Astrocyte (in vitro differentiated cells and primary cell): ENCODE measurements at regions not wholly inside any gene's neighbourhood (a gene's known extent, or its start where the extent isn't known, plus 50 kb on each side); places are given as distances from the start of the nearest gene placed in this dataset.

Experiments used
- DNase-seq: peaks from one replicate; pipeline ENCODE4 v3.0.0-alpha.2; 2010; ENCODE audit warnings: low read depth
- FAIRE-seq: peaks from 2 replicates; lab custom pipeline; 2011; peaks lifted over from hg19 to GRCh38; lab: Jason Lieb, UNC
- H2AFZ ChIP-seq: 2 replicates; pipeline ENCODE4 v1.6.0; 2012; ENCODE audit warnings: low read depth, low read length, inconsistent platforms
- H3K27ac ChIP-seq: 2 replicates; pipeline ENCODE4 v1.5.1; 2011; ENCODE audit warnings: low read depth, low read length, inconsistent platforms
- H3K27me3 ChIP-seq: 2 replicates; pipeline ENCODE4 v1.6.0; 2011; ENCODE audit warnings: low read length, inconsistent platforms; ENCODE audit not compliant: insufficient read depth
- H3K36me3 ChIP-seq: 2 replicates; pipeline ENCODE4 v1.5.1; 2011; ENCODE audit warnings: low read length, inconsistent platforms; ENCODE audit not compliant: insufficient read depth
- H3K4me1 ChIP-seq: 2 replicates; pipeline ENCODE4 v1.5.1; 2011; ENCODE audit warnings: low read length, inconsistent platforms; ENCODE audit not compliant: insufficient read depth
- H3K4me2 ChIP-seq: 2 replicates; pipeline ENCODE4 v1.6.0; 2012; ENCODE audit warnings: low read length, inconsistent platforms
- H3K4me3 ChIP-seq: 2 replicates; pipeline ENCODE4 v1.5.1; 2011; ENCODE audit warnings: low read depth, mild to moderate bottlenecking, low read length, inconsistent platforms; ENCODE audit not compliant: insufficient read depth
- H3K79me2 ChIP-seq: 2 replicates; pipeline ENCODE4 v1.6.0; 2012; ENCODE audit warnings: mild to moderate bottlenecking, low read length, inconsistent platforms; ENCODE audit not compliant: insufficient read depth
- H3K9ac ChIP-seq: 2 replicates; pipeline ENCODE4 v1.6.0; 2012; ENCODE audit warnings: mild to moderate bottlenecking, low read length, inconsistent platforms
- H3K9me3 ChIP-seq: 2 replicates; pipeline ENCODE4 v1.5.1; 2012; ENCODE audit warnings: low read depth, mild to moderate bottlenecking, low read length, inconsistent platforms; ENCODE audit not compliant: insufficient read depth
- H4K20me1 ChIP-seq: 2 replicates; pipeline ENCODE4 v1.6.0; 2012; ENCODE audit warnings: low read length, inconsistent platforms; ENCODE audit not compliant: insufficient read depth
- H3K27ac Mint-ChIP-seq: one replicate; pipeline ENCODE4 v1.8.0; 2021; ENCODE audit warnings: mild to moderate bottlenecking, mixed read lengths; ENCODE audit not compliant: unreplicated experiment
- H3K27me3 Mint-ChIP-seq: one replicate; pipeline ENCODE4 v1.8.0; 2021; ENCODE audit warnings: low read depth, mixed read lengths; ENCODE audit not compliant: unreplicated experiment
- H3K36me3 Mint-ChIP-seq: one replicate; pipeline ENCODE4 v1.8.0; 2021; ENCODE audit warnings: low read depth, mixed read lengths; ENCODE audit not compliant: unreplicated experiment
- H3K4me1 Mint-ChIP-seq: one replicate; pipeline ENCODE4 v1.8.0; 2021; ENCODE audit warnings: low read depth, mixed read lengths; ENCODE audit not compliant: unreplicated experiment
- H3K4me3 Mint-ChIP-seq: one replicate; pipeline ENCODE4 v1.8.0; 2021; ENCODE audit warnings: mild to moderate bottlenecking, moderate library complexity, mixed read lengths; ENCODE audit not compliant: unreplicated experiment
- H3K9me3 Mint-ChIP-seq: one replicate; pipeline ENCODE4 v1.8.0; 2021; ENCODE audit warnings: mild to moderate bottlenecking, mixed read lengths; ENCODE audit not compliant: unreplicated experiment
- CTCF ChIP-seq: IDR thresholded peaks from 2 replicates; pipeline ENCODE4 v1.5.1; 2011; ENCODE audit warnings: low read depth, mild to moderate bottlenecking, inconsistent platforms, low read length, moderate library complexity; ENCODE audit not compliant: insufficient read depth
- EZH2 ChIP-seq: IDR thresholded peaks from 2 replicates; pipeline ENCODE4 v1.6.1; 2012; ENCODE audit warnings: mild to moderate bottlenecking, low read length, inconsistent platforms; ENCODE audit not compliant: insufficient read depth

DNA sequence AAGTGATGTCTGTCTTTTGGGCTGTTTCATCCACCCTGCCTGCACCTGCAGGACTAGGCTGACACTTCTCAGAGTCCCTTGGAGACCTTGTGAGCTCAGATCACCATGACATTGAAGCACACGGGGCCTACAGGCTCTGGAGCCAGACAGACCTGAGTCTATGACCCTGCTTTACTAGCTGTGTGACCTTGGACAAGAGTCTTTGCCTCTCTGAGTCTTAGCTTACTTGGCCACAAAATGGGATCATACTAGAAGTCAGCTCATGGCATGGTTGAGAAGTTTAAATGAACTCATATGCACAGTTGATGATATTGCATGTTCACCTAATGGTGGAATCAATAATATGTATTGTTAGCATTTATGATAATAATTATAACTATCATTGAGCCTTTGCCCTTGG lies 102.9 kb upstream of the SMAD3 start:
- Mint-ChIP-seq H3K36me3 (no peaks in the 10 kb centered on the region), H3K27ac (no peak overlapping the region), H3K4me3 (no peak overlapping the region), H3K4me1 (no peaks in the 10 kb centered on the region), H3K9me3 (no peaks in the 10 kb centered on the region), H3K27me3 (peaks cover 57% of the 10 kb centered on the region)
- DNase-seq (no peak), FAIRE-seq (no peak)
- H3K36me3 ChIP-seq: no peaks in the 10 kb centered on the region
- H3K4me2 ChIP-seq: no peak overlapping the region
- no peak overlapping the region for H3K27ac ChIP-seq
- H3K4me1 ChIP-seq: no peaks in the 10 kb centered on the region
- H3K9ac ChIP-seq: no peak overlapping the region
- no peaks in the 10 kb centered on the region for H3K79me2 ChIP-seq
- no peaks in the 10 kb centered on the region for H3K27me3 ChIP-seq
- no peak for TF ChIP-seq EZH2
- TF ChIP-seq CTCF: no peak
- H3K4me3 ChIP-seq: no peak overlapping the region
- no peaks in the 10 kb centered on the region for H4K20me1 ChIP-seq
- no peak overlapping the region for H2AFZ ChIP-seq
- no peaks in the 10 kb centered on the region for H3K9me3 ChIP-seq

DNA sequence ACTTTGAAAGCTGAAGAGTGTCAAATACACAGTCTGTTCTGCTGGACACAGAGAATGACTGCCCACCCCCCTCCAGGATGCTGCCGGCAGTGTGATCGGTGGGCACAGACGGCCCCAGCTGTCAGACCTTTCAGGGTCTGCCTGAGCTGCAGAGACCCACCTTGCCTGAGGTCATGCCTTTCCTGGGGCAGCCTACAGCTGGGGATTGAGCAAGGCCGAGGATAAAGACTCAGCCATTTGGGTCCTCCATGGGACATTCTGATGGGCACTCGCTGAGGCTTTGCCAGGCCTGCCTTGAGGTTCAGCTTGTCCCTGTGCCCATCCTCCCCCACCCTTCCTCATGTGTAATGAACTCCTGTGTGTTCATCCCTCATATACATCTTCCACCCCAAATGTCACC lies 102.3 kb upstream of the SMAD3 start:
- Histone ChIP-seq H3K9me3 (no peaks in the 10 kb centered on the region), H2AFZ (no peak overlapping the region), H3K4me3 (no peak overlapping the region), H3K9ac (no peak overlapping the region), H3K27me3 (no peaks in the 10 kb centered on the region), H4K20me1 (no peaks in the 10 kb centered on the region), H3K79me2 (no peaks in the 10 kb centered on the region), H3K4me2 (no peak overlapping the region), H3K27ac (no peak overlapping the region), H3K36me3 (no peaks in the 10 kb centered on the region), H3K4me1 (no peaks in the 10 kb centered on the region)
- peaks cover 59% of the 10 kb centered on the region for H3K27me3 Mint-ChIP-seq
- no peak for DNase-seq
- no peak for FAIRE-seq
- H3K36me3 Mint-ChIP-seq: no peaks in the 10 kb centered on the region
- H3K27ac Mint-ChIP-seq: no peak overlapping the region
- H3K9me3 Mint-ChIP-seq: no peaks in the 10 kb centered on the region
- no peaks in the 10 kb centered on the region for H3K4me1 Mint-ChIP-seq
- H3K4me3 Mint-ChIP-seq: no peak overlapping the region
- TF ChIP-seq EZH2 (no peak), CTCF (no peak)

DNA sequence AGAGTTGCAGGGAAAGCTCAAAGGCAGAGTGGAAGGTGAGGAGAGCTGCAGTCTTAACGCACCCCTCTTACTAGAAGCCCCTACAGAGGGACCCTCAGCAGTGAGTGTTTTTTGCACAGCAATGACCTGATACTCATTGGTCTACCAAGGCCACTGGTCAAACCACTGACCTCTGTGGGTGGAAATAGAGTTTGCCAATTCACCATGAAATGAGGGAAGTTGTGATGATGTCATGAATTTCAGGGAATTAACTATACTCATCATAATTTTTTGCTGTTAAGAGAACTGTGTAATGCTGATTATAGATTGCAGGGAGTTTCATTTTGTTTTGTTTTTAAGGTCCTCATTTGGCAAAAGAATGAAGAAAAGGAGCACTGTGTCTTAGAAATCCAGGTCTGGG lies 101.7 kb upstream of the SMAD3 start:
- H3K36me3 Mint-ChIP-seq: no peaks in the 10 kb centered on the region
- Histone ChIP-seq H3K27ac (no peak overlapping the region), H3K4me1 (no peaks in the 10 kb centered on the region), H3K79me2 (no peaks in the 10 kb centered on the region), H3K27me3 (no peaks in the 10 kb centered on the region), H4K20me1 (no peaks in the 10 kb centered on the region), H3K9ac (no peak overlapping the region), H2AFZ (no peak overlapping the region), H3K9me3 (no peaks in the 10 kb centered on the region), H3K36me3 (no peaks in the 10 kb centered on the region), H3K4me3 (no peak overlapping the region), H3K4me2 (no peak overlapping the region)
- no peak for DNase-seq
- H3K4me1 Mint-ChIP-seq: no peaks in the 10 kb centered on the region
- TF ChIP-seq EZH2 (no peak), CTCF (no peak)
- H3K27ac Mint-ChIP-seq: no peak overlapping the region
- FAIRE-seq: no peak
- no peaks in the 10 kb centered on the region for H3K9me3 Mint-ChIP-seq
- H3K27me3 Mint-ChIP-seq: peaks cover 55% of the 10 kb centered on the region
- no peak overlapping the region for H3K4me3 Mint-ChIP-seq
